Retinal pigment epithelial cell (primary cell): ENCODE measurements at regions not wholly inside any gene's neighbourhood (a gene's known extent, or its start where the extent isn't known, plus 50 kb on each side); places are given as distances from the start of the nearest gene placed in this dataset.
"Not testable (repeated sequence)": the region's sequence is repeated elsewhere in the genome, so short reads cannot be mapped to it uniquely, and the experiment has no call there.

Experiments
- DNase-seq: peaks from one replicate; pipeline ENCODE4 v3.0.0-alpha.2; 2010; ENCODE audit warnings: low read depth
- H3K4me3 ChIP-seq: 2 replicates; pipeline ENCODE4 v1.5.1; 2011; ENCODE audit warnings: mild to moderate bottlenecking, low read length, control low read depth, moderate library complexity
- TF ChIP-seq, protein P1 (sequence below): conservative IDR thresholded peaks from 2 replicates; pipeline ENCODE4 v1.5.1; 2011; ENCODE audit warnings: low read depth, low read length, control low read depth, inconsistent platforms

DNA sequence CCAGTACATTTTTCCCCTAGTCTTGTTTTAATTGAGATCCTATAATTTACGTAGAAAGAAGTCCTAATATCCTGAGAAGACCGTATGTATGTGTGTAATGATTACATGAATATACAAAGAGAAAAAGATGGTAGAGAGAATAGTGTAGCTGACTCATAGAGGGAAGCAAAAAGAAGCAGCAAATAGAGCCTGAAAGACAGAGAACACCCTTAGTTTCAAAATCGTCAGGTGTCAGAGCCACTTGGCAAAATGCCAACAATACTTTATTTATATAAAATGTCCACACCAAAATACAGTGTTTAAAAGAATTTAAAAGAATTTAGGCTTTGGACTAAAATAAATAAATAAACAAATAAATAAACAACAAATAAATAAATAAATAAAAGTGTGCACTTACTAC, 1414.1 kb upstream of the EYS start:
- DNase-seq: no peak
- TF ChIP-seq, protein P1, sequence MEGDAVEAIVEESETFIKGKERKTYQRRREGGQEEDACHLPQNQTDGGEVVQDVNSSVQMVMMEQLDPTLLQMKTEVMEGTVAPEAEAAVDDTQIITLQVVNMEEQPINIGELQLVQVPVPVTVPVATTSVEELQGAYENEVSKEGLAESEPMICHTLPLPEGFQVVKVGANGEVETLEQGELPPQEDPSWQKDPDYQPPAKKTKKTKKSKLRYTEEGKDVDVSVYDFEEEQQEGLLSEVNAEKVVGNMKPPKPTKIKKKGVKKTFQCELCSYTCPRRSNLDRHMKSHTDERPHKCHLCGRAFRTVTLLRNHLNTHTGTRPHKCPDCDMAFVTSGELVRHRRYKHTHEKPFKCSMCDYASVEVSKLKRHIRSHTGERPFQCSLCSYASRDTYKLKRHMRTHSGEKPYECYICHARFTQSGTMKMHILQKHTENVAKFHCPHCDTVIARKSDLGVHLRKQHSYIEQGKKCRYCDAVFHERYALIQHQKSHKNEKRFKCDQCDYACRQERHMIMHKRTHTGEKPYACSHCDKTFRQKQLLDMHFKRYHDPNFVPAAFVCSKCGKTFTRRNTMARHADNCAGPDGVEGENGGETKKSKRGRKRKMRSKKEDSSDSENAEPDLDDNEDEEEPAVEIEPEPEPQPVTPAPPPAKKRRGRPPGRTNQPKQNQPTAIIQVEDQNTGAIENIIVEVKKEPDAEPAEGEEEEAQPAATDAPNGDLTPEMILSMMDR: no peak
- H3K4me3 ChIP-seq: no peak overlapping the region

DNA sequence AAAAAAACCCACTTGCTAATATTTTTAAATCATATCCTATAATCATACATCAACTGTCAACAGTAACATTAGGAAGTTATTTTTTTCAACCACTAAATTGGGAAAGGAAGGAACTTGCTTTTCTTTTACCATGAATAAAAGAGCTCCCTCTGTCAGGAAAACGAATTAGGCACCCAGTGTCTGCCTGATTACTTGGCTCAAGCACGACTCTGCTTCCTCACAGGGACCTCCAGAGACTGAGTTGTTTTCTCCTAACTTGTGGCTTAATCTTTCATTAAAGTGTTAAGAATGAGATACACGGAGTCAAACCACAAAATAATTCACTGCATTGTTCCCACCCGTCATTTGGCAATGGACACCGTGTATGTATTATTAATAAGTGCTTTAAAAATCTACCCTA, 1405.1 kb upstream of the EYS start:
- H3K4me3 ChIP-seq: no peak overlapping the region
- TF ChIP-seq, protein P1: no peak
- DNase-seq: no peak

DNA sequence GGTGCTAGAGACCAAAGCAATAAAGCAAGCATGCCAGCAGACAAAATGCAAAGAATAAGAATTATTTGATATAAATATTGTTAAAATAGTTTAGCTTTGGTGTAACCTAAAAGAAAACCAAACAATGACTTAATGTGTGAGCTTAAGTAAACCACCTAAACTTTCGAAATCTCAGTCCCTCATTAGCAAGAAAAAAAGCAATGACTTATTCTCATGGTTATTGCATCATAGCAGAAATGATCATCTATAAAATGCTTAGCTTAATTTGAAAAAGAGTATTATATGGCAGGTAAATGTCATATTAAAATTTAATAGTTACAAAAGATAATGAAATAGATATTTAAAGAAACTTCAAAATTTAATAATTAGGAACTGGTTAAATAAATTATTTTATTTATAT, 1395.7 kb upstream of the EYS start:
- DNase-seq: no peak
- TF ChIP-seq, protein P1: no peak
- no peak overlapping the region for H3K4me3 ChIP-seq

DNA sequence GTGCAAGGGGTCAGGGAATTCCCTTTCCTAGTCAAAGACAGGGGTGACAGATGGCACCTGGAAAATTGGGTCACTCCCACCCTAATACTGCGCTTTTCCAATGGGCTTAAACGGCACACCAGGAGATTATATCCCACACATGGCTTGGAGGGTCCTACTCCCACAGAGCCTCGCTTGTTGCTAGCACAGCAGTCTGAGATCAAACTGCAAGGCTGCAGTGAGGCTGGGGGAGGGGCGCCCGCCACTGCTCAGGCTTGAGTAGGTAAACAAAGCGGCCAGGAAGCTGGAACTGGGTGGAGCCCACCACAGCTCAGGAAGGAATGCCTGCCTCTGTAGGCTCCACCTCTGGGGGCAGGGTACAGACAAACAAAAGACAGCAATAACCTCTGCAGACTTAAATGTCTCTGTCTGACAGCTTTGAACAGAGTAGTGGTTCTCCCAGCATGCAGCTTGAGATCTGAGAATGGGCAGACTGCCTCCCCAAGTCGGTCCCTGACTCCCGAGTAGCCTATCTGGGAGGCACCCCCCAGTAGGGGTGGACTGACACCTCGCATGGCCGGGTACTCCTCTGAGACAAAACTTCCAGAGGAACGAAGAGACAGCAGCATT, 1388.7 kb upstream of the EYS start:
- not testable (repeated sequence) for H3K4me3 ChIP-seq, DNase-seq

DNA sequence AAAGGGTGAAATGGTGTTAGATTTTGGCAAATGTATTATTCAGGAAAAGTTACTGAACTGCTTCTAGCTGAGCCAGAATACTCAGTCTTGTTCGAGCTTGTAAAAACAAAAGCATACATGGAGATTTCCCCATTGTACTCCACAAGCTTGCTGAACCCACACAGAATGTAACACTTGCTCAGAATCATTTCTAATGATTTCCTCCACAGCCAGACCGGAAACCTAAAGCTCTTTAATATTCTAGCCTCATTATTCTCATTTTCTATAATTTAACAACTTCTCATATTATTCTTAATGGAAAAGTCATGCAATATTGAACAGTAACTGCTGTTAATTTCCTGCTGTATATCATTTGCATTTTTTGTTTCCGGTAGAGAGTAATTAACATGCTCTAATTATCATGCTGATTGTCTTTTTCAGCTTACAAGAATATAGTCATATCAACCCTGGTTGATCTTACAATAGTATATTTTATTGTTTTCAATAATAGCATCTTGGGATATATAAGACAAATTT, 1387.5 kb upstream of the EYS start:
- TF ChIP-seq, protein P1: no peak
- DNase-seq: no peak
- no peak overlapping the region for H3K4me3 ChIP-seq

DNA sequence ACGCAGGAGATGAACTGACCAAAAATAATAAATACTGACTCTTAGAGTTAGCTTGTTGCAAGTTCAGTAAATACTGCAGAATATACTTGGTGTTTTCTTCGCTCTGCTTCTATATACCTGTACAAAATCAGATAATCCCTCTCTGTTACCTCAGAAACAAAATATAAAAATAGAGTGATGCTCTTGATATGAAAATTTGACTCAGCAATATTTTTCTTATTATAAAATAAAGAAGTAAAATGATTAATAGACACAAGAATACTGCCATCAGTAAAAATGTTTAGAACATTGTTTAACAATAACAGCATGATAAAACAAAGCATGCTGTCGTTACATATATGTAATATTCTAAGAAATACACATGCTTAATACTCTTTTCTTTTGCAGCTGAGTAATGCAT, 1366.9 kb upstream of the EYS start:
- H3K4me3 ChIP-seq: no peak overlapping the region
- no peak for DNase-seq
- TF ChIP-seq, protein P1: no peak

DNA sequence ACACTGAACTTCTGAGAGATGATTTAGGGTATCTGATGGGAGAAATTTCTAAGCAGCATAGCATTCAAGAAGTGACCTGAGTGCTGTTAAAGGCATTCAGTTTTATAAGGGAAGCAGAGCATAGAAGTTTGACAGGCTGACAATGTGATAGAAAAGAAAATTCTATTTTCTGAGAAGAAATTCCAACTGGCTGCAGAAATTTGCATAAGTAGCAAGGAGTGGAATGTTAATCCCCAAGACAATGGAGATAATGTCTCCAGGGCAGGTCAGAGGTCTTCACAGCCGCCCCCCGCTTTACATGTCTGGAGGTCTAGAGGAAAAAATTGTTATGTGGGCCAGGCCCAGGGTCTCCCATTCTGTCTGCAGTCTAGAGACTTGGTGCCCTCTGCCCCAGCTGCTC, 1361.8 kb upstream of the EYS start:
- TF ChIP-seq, protein P1: no peak
- no peak overlapping the region for H3K4me3 ChIP-seq
- no peak for DNase-seq

DNA sequence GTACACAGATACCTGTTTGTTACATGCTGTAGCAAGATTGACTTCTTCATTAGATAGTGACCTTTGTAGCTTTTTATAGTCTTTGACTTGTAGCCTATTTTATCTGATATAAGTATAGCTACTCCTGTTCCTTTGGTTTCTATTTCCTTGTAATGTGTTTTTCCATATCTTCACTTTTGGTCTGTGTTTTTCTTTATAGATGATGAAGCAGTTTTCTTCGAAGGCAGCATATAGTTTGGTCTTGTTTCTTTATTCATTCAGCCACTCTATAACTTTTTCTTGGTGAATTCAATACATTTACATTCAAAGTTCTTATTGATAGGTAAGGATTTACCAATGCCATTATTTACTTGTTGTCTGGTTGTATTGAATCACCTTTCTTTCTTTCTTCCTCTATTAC, 1357.3 kb upstream of the EYS start:
- TF ChIP-seq, protein P1: no peak
- no peak for DNase-seq

More for the DNA sequence above, 1357.3 kb upstream of the EYS start:
- no peak overlapping the region for H3K4me3 ChIP-seq
